Fibroblast of villous mesenchyme (primary cell): ENCODE measurements at regions not wholly inside any gene's neighbourhood (a gene's known extent, or its start where the extent isn't known, plus 50 kb on each side); places are given as distances from the start of the nearest gene placed in this dataset.

Experiments
- DNase-seq: peaks from one replicate; pipeline ENCODE4 v3.0.0-alpha.2; 2010; ENCODE audit warnings: low read depth
- H3K4me3 ChIP-seq: 2 replicates; pipeline ENCODE4 v1.5.1; 2011; ENCODE audit warnings: low read depth, mild to moderate bottlenecking, low read length
- CTCF ChIP-seq: IDR thresholded peaks from 2 replicates; pipeline ENCODE4 v1.5.1; 2012; ENCODE audit warnings: low read depth, mild to moderate bottlenecking, low read length; ENCODE audit not compliant: insufficient read depth

GRCh38 chr7:152564656-152565250 lies 111.2 kb downstream of the XRCC2 start:
- no peak for DNase-seq
- TF ChIP-seq CTCF, result no peak
- no peak overlapping the region for H3K4me3 ChIP-seq

- DNase-seq, result no peak
- no peak overlapping the region for H3K4me3 ChIP-seq
- no peak for TF ChIP-seq CTCF
Measured at GRCh38 chr7:152556013-152556755, 119.8 kb downstream of the XRCC2 start.

GRCh38 chr7:152553671-152554317 lies 118.0 kb upstream of the KMT2C start:
- no peak for TF ChIP-seq CTCF
- H3K4me3 ChIP-seq, result no peak overlapping the region
- no peak for DNase-seq

GRCh38 chr7:152551304-152552036 lies 115.7 kb upstream of the KMT2C start:
- no peak for TF ChIP-seq CTCF
- H3K4me3 ChIP-seq, result no peak overlapping the region
- no peak for DNase-seq

GRCh38 chr7:152544971-152545619 lies 109.3 kb upstream of the KMT2C start:
- H3K4me3 ChIP-seq, result no peak overlapping the region
- no peak for TF ChIP-seq CTCF
- DNase-seq, result no peak

GRCh38 chr7:152544481-152544927 lies 108.7 kb upstream of the KMT2C start:
- TF ChIP-seq CTCF, result no peak
- H3K4me3 ChIP-seq, result no peak overlapping the region
- no peak for DNase-seq
